GM18873 (cell line): ENCODE measurements at regions not wholly inside any gene's neighbourhood (a gene's known extent, or its start where the extent isn't known, plus 50 kb on each side); places are given as distances from the start of the nearest gene placed in this dataset.

Experiments used
- ATAC-seq: cut with Tn5 transposase; IDR thresholded peaks from one replicate; pipeline ENCODE4 v1.9.1; 2021; ENCODE audit warnings: mild to moderate bottlenecking, moderate library complexity, moderate number of reproducible peaks; ENCODE audit not compliant: unreplicated experiment, low FRiP score

- no peak for ATAC-seq
Observed at GRCh38 chr13:31853643-31854326, 114.5 kb downstream of the RXFP2 start.

- ATAC-seq, result no peak
Observed at GRCh38 chr13:31859571-31859970, 120.2 kb downstream of the RXFP2 start.

- no peak for ATAC-seq
Observed at GRCh38 chr13:31860002-31860401, 120.7 kb downstream of the RXFP2 start.

DNA sequence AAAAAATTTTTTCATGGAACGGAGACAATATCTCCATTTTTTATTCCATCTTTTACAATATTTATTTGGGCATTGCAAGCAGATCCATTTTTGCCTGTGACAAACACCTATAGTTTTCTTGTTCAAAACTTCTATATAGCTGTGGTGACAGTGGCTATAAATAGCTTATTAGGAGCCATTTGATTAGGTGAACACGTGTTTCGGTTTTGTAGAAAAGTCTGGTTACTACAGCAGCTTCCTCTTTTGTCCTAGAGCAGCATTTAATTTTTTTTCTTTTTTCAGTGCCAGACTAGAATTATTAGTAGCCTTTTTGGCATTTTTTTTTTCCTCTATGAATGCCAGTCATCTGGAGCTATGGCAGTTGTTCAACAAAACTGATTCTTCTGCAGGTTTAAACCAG is 123.5 kb downstream of the RXFP2 start:
- no peak for ATAC-seq

- no peak for ATAC-seq
Observed at GRCh38 chr13:31864307-31864706, 125.0 kb downstream of the RXFP2 start.

DNA sequence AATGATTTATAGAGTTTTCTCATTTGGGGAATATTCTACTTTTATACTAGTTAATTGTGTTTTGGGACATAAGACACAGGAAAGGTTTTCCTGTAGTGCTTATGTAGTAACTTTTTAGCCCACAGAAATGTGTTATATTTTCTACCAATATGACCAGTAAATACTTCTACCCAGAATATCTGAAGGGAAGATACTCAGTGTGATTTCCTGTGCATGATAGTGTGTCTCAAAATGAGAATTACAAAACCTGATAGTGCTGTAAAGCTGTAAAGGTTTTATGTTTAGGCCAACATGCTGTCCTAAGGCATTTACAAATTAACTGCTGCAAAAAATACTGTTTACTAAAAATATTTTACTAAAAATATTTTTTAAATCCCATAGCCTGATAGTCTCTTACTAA is 126.8 kb downstream of the RXFP2 start:
- no peak for ATAC-seq

DNA sequence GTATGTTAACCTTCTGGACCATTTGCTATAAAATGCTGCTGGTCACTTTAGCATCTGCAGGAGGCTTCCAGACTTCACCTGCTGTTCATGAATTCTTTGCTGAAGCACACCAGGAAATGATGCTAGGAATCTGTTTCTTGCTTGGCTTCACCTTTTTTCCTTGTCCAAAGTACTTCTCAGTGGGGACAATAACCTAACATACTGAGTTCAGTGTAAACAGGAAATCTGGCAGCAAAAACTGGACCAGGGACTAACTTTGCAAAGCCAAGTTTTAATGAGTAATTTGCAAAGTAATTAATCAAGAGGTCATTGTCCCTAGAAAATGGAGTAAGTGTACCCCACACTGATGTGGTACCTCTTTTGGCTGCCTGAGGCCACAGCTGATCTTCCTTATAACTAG is 128.4 kb downstream of the RXFP2 start:
- ATAC-seq, result no peak

GRCh38 chr13:31869582-31869981 is 130.3 kb downstream of the RXFP2 start:
- ATAC-seq, result no peak

- no peak for ATAC-seq
Observed at GRCh38 chr13:31870511-31870910, 131.2 kb downstream of the RXFP2 start.

- ATAC-seq, result no peak
Observed at GRCh38 chr13:31873145-31873544, 133.8 kb downstream of the RXFP2 start.

DNA sequence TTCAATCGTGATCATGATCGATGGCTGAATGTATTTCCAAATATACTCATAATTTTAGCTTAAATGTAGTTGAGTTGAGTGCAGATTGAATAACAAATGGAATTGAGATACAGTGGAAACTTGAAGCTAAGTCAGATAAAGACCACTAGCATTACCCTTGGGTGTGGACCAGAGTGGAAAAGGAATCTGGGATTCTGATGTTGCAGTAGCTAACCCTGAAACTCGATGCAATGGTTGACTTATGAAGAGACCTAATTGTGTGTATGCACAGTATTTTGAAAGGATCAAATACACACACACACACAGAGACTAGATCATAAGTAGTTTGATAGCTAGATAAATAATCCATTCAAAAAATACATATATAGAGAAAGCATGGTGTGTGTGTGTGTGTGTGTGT is 135.8 kb downstream of the RXFP2 start:
- ATAC-seq, result no peak

DNA sequence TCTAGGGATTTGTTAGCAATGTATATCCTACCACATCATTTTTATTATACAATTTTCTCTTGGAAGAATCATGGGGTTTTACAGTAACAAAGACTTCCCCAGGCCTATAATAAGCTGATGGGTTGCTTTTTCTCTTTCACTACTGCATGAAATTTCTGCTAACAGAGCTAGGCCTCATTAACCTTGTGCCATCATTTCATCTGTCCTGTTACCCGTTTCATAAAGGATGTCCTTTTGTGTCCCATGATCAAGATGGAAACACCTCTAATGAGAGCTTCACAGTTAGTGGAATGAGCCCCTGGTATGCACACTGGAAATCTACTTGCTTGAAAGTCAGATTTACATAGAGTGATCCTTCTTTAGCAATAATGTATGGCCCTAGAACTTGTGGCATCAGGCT is 138.7 kb downstream of the RXFP2 start:
- no peak for ATAC-seq

DNA sequence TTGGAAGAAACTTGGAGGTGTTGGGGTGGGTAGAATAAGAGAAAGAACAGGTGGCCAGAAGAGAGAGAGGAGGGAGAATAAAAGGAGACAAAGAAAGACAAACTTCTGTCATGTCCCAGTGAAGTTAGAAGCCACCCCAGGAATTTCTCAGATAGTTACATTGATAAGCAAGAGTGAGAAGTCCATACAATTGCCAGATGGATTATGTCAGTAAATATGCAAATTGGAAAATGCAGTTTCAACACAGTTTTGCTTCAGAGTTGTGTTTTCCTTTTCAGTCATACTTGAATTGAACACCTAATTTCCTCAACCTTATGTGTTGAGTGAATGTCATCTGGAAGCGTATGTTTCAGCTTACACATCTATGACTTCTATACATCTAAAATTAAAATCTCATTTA is 139.2 kb downstream of the RXFP2 start:
- ATAC-seq, result no peak

- no peak for ATAC-seq
Observed at GRCh38 chr13:31878955-31879354, 139.6 kb downstream of the RXFP2 start.

GRCh38 chr13:31880851-31881494 is 141.6 kb downstream of the RXFP2 start:
- no peak for ATAC-seq

DNA sequence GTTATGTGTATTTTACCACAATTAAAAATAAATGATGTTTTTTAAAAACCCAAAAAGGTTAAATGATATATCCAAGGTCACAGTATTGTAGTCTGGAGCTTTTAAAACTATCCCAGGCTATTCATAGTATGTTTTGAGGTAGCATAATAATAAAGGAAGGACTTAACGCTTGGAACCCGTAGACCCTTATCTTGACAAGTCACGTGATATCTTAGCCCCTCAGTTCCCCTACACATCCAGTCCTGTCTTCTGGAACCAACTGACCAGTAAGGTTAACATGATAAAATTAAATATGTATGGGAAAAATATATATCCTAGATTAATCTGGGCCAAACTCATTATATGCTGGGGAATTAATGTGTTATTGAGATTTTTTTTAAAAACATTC is 142.2 kb downstream of the RXFP2 start:
- ATAC-seq, result no peak

- ATAC-seq, result no peak
Observed at GRCh38 chr13:31882794-31883193, 143.5 kb downstream of the RXFP2 start.

DNA sequence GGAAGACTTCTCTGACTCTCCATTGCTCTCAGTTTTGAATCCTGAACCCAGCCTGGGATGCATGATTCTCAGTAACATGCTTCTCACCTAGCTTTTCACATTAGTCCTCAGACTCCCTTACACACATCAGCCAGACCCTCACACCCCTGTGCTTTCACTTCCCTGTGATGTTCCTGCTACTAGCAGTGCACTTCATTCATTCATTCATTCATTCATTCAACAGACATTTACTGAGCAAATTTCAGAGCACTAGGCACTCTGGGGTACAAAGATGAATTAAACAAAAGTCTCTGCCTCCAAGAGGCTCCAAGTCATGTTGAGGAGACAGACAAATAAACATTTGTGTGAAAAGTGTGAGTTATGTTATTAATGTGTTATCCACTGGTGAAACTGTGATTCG is 145.2 kb downstream of the RXFP2 start:
- ATAC-seq, result no peak

DNA sequence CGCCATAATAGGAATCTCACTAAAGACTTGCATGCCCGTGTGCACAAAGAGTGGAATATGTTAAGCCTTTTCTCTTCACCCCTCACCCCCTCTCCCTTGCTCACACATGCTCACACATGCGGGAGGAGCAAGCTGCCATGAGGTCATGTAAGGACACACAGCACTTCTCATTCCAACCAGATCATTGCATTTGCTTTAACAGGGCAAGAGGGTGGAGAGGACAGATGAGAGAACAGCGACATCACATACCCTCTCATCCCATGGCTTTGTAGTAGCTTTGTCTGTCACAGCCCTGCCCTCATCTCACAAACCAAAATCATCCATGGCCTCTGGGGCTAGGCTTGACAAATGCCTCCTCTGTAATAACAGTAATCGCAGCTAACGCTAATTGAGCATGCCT is 145.6 kb upstream of the FRY start:
- no peak for ATAC-seq

DNA sequence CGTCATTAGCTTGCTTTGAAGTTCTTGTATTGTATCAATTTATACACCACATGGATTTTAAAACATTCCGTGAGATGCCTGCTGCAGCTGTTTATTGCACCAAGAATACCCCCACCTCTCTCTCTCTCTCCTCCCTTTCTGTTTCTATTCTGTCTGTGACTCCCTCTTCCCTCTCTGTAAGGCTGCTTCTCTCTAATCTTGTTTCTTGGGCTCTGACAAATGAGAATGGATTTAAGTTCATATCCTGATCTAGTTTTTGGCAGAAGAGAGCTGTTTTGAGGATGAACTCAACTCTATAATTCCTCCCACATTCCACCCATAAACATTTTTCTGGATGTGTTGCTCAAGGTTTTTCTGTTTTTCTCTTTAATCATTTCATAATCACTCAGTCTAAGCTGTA is 144.3 kb upstream of the FRY start:
- no peak for ATAC-seq

GRCh38 chr13:31890946-31891345 is 140.6 kb upstream of the FRY start:
- no peak for ATAC-seq

GRCh38 chr13:31891472-31891871 is 140.1 kb upstream of the FRY start:
- ATAC-seq, result no peak
